T47D (cell line): ENCODE measurements at regions not wholly inside any gene's neighbourhood (a gene's known extent, or its start where the extent isn't known, plus 50 kb on each side); places are given as distances from the start of the nearest gene placed in this dataset.

ENCODE experiments used
- DNase-seq, 2 experiments: peaks; one replicate each; pipeline versions ENCODE4 v3.0.0 to v3.0.0-alpha.2; 2011 to 2012; ENCODE audit warnings: low read depth in 1 of 2, low spot score in 1 of 2
- JUND ChIP-seq: IDR thresholded peaks from 2 replicates; pipeline ENCODE4 v1.6.1; 2012; ENCODE audit warnings: low read depth
- in situ Hi-C: cut with HindIII; loops from 2 replicates; pipeline ENCODE4 v1.10.0; 2016; ENCODE audit warnings: low sequenced_read_pairs, low pct_unique_long_range_greater_than_20kb

DNA sequence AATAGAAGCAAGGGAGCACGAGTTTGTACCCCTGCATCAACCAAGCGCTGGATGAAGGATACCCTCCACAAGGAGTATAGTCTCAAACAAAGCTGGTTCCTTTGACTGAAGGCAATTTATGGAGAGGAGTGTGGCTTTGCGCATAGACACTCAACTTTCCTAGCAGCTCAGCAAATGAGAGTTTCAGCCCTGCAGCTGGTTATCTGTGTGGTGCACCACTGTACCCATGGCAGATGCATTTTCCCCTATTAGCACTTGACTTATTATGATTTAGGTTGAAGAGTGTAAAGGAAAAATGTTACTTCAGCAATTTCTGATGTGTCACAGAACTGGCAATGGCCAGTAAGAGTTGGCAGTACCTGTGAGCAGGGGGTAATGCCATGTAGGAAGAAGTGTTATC is 440.1 kb upstream of the LINC00305 start:
- TF ChIP-seq JUND: no peak
- no peak for DNase-seq
- in situ Hi-C loops: no loop called here

GRCh38 chr18:64566456-64566855 is 417.6 kb upstream of the LINC00305 start:
- no peak for DNase-seq
- in situ Hi-C loops: no loop called here
- no peak for TF ChIP-seq JUND

DNA sequence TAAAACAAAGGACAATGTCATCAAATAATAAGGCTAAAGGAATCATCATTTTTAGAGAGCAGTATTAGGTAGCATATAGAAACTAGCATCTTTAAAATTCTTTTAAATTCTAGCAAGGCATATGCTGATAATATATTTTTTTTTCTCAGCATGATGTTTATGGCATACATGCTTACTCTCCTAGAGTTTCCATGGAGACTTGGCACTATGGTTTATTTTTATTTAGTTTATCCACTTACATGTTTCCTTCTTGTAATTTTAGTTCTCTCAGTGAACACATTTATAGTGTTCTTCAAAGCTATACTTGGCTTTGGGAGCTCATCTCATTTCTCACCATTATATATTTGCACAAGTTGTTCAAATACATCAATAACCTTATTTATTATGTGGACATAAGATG is 413.8 kb upstream of the LINC00305 start:
- in situ Hi-C loops: no loop called here
- TF ChIP-seq JUND: no peak
- DNase-seq: no peak

- TF ChIP-seq JUND: no peak
- in situ Hi-C loops: no loop called here
Measured at GRCh38 chr18:64546451-64546850, 397.6 kb upstream of the LINC00305 start.

GRCh38 chr18:64539847-64540246 is 391.0 kb upstream of the LINC00305 start:
- in situ Hi-C loops: no loop called here
- DNase-seq: no peak
- TF ChIP-seq JUND: no peak

More at GRCh38 chr18:64546451-64546850, 397.6 kb upstream of the LINC00305 start:
- DNase-seq: no peak

- in situ Hi-C loops: no loop called here
- no peak for DNase-seq
- TF ChIP-seq JUND: no peak
Measured at GRCh38 chr18:64528646-64529045, 379.8 kb upstream of the LINC00305 start.

GRCh38 chr18:64519201-64519600 is 370.3 kb upstream of the LINC00305 start:
- in situ Hi-C loops: no loop called here
- no peak for DNase-seq
- TF ChIP-seq JUND: no peak

DNA sequence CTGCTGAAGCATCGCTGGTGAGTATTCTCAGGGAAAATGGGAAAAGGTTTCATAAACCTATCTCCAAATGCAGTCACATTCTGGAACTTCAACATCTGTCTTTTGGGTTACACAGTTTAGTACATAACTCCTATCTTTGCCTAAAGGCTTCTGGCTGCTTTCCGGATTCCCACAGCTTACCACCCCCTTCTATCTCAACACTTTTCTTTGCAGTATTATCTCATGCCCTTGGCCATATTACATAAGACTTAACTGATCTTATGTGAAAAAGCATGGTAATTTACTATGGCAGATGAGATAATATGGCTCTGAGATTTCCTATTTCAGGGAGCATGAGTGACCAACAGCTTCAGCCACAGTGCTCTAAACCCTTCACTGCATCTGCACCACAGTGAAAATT is 369.3 kb upstream of the LINC00305 start:
- in situ Hi-C loops: no loop called here
- no peak for TF ChIP-seq JUND
- no peak for DNase-seq

DNA sequence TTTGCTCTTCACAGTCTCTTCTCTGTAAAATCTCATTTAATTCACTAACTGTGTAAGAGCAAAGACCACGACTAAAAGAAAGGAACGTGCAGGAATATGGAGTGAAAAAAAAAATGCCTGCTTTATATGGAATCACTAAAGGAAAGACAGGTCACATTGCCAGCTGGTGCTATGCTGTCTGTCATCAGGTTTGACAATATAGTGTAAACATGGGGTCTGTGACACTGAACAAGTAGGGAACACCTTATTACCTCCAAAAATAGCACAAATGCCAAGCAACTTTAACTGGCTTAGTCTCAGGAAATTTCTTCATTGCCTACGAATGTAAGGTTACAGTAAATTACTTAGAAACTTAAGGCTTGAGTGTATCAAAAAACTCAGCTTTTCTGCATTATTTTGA is 364.5 kb upstream of the LINC00305 start:
- no peak for DNase-seq
- in situ Hi-C loops: no loop called here
- no peak for TF ChIP-seq JUND

DNA sequence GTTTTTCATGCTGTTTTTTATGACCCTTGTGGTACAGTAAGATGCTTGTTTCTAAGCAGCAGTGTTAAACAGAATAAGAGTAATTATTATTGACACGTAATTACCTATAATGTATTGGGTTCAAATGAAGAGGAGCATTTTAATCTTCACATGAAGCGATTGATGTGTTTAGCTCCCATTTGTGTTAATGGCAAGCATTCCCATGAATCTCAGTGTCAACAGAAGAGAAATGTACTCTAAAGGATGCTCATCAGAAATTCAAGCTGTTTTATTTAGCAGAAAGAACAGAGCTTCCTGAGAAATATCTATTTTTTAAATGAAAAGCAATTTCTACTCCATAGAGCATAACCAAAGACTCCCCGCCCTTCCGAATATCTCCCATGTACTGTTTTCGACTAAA is 341.3 kb upstream of the LINC00305 start:
- in situ Hi-C loops: no loop called here
- DNase-seq: no peak
- TF ChIP-seq JUND: no peak

GRCh38 chr18:64488698-64489097 is 339.8 kb upstream of the LINC00305 start:
- no peak for TF ChIP-seq JUND

DNA sequence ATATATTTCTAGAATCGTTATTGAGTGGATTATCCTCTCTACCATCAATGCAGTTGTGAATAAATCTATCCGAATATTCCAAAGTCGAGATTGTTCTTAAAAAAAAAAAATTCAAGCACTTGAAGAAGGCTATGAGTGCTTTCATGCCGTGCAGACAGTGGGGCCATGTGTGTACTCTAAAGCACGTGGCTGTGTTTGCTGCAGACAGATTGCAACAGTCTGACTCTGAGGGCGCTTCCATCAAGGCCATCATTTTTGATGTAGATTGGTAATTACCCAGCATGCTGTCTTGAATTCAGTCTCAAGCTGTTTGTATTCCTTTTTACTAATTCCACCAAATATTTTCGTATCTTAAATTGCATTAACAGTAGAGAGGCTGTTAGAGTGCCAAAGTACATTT is 325.9 kb upstream of the LINC00305 start:
- in situ Hi-C loops: no loop called here
- DNase-seq: no peak

More at GRCh38 chr18:64488698-64489097, 339.8 kb upstream of the LINC00305 start:
- no peak for DNase-seq
- in situ Hi-C loops: no loop called here

GRCh38 chr18:64474255-64474654 is 325.4 kb upstream of the LINC00305 start:
- DNase-seq: no peak
- in situ Hi-C loops: no loop called here
- TF ChIP-seq JUND: no peak

More for the DNA sequence above, 325.9 kb upstream of the LINC00305 start:
- TF ChIP-seq JUND: no peak

DNA sequence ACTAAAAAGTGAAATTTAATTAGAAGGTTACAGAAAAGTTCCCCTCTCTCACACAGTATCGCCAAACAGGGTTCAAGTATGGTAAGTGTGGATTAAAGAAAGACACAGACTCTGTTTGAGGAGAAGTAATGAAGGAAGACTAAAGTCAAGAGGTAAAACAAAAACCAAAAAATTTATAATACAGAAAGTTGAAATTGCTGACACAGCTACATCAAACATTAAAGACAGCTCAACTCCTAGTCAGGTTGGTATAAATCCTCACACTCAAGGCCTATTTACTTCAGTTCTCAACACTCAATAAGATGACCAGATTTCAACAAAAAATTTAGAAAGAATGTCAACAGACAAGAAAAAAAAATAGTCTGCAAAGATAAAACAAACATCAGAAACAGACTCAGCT is 300.5 kb upstream of the LINC00305 start:
- no peak for TF ChIP-seq JUND
- DNase-seq: no peak
- in situ Hi-C loops: no loop called here

DNA sequence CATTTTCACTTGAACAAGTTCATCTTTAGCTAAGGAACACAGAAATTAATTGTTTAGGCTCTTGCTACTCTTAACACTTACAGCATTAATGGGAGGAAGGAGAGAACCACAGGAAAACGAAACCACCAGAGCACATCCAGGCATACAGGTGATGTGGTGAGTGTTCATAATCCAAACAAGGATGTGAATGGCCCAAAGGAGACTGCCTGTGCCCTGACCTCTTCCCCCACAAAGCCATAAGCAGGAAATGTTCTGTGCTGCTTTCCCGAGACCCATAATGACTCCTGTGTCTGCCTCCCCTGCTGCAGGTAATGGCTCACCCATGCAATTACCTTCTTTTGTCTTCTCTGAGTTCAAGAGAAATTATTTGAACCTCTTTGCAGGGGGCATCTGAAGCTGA is 295.9 kb upstream of the LINC00305 start:
- TF ChIP-seq JUND: no peak
- in situ Hi-C loops: no loop called here
- DNase-seq: peak in 1 of 2 experiments; percentile 1
